HFF-Myc (cell line): ENCODE measurements at regions not wholly inside any gene's neighbourhood (a gene's known extent, or its start where the extent isn't known, plus 50 kb on each side); places are given as distances from the start of the nearest gene placed in this dataset.

Experiments used
- DNase-seq: peaks from one replicate; pipeline ENCODE4 v3.0.0-alpha.2; 2011; ENCODE audit warnings: low read depth; ENCODE audit errors: extremely low read depth
- H3K4me3 ChIP-seq: replicated peaks from 2 replicates; pipeline ENCODE4 v1.5.1; 2011; ENCODE audit warnings: low read depth, mild to moderate bottlenecking, control low read depth, low read length
- CTCF ChIP-seq: IDR thresholded peaks from 2 replicates; pipeline ENCODE4 v1.5.1; 2012; ENCODE audit warnings: mild to moderate bottlenecking, low read depth, low read length, control low read depth; ENCODE audit errors: missing control alignments

- H3K4me3 ChIP-seq: no peak overlapping the region
- TF ChIP-seq CTCF: no peak
- DNase-seq: no peak
These were observed 859.3 kb downstream of the BCL11A start for GRCh38 chr2:59694176-59694575.

GRCh38 chr2:59693231-59693959, 860.1 kb downstream of the BCL11A start:
- no peak overlapping the region for H3K4me3 ChIP-seq
- TF ChIP-seq CTCF: no peak
- no peak for DNase-seq

GRCh38 chr2:59691518-59692190, 861.8 kb downstream of the BCL11A start:
- DNase-seq: no peak
- no peak overlapping the region for H3K4me3 ChIP-seq
- TF ChIP-seq CTCF: no peak

- no peak for TF ChIP-seq CTCF
- no peak for DNase-seq
- no peak overlapping the region for H3K4me3 ChIP-seq
These were observed 862.6 kb downstream of the BCL11A start for GRCh38 chr2:59690849-59691248.

- no peak overlapping the region for H3K4me3 ChIP-seq
- DNase-seq: no peak
- TF ChIP-seq CTCF: no peak
These were observed 868.7 kb downstream of the BCL11A start for GRCh38 chr2:59684771-59685166.

- DNase-seq: no peak
- no peak for TF ChIP-seq CTCF
- H3K4me3 ChIP-seq: no peak overlapping the region
These were observed 869.2 kb downstream of the BCL11A start for GRCh38 chr2:59684116-59684770.
